RWPE1 (cell line): ENCODE measurements at regions not wholly inside any gene's neighbourhood (a gene's known extent, or its start where the extent isn't known, plus 50 kb on each side); places are given as distances from the start of the nearest gene placed in this dataset.

ENCODE experiments used
- CTCF ChIA-PET: fragments of 350-600 bp; sonication (Branson Sonifier 250); formaldehyde crosslinking; extraction: SDS; loops from one replicate; lab custom pipeline; 2021; lab: Yijun Ruan, JAX
- POLR2A ChIA-PET: fragments of 400-600 bp; formaldehyde crosslinking; extraction: SDS; loops from one replicate; lab custom pipeline; 2020; ENCODE audit warnings: antibody characterized with exemption; ENCODE audit not compliant: low non-redundant PET; lab: Yijun Ruan, JAX
- DNase-seq: peaks from one replicate; pipeline ENCODE4 v3.0.0; 2012; ENCODE audit warnings: low spot score
- H3K27ac ChIP-seq: fragments of 450-650 bp; 2 replicates; pipeline ENCODE4 v1.5.1; 2017
- CTCF ChIP-seq: fragments of 450-650 bp; conservative IDR thresholded peaks from 2 replicates; pipeline ENCODE4 v1.5.1; 2017; ENCODE audit warnings: low read depth, mild to moderate bottlenecking

DNA sequence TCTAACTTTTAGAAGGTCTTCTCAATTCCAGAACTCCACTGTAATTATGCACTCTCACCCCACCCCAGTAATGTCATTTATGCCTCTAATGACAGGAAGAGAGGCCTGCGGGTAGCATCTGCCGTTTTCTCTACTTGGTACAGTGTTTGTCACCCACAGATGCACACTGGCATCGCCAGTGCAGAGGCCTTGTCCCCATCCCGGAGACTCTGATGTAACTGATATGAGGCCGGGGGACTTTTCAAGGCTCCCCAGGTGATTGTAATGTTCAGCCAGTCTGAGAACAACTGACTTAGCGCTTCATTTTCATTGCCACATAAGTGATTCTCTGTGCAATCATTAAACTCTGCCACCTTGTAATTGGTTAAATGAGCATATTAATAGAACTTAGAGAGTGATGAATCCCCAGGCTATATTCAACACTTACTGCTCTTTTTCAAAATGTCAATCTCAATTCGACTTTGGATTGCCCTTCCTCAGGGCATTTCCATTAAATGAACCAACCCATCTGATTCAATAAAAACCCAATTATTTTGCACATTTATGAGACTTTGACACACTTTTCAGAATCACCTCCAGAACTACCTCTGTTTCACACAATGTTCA lies 113.2 kb downstream of the HERPUD2 start:
- POLR2A ChIA-PET, result no interaction called here
- CTCF ChIA-PET, result interaction anchor here (0.5 kb wide), 1 partner anchor 9 kb away, joined by 3 read pairs; no protein-coding TSS in a partner anchor
- DNase-seq, result no peak

DNA sequence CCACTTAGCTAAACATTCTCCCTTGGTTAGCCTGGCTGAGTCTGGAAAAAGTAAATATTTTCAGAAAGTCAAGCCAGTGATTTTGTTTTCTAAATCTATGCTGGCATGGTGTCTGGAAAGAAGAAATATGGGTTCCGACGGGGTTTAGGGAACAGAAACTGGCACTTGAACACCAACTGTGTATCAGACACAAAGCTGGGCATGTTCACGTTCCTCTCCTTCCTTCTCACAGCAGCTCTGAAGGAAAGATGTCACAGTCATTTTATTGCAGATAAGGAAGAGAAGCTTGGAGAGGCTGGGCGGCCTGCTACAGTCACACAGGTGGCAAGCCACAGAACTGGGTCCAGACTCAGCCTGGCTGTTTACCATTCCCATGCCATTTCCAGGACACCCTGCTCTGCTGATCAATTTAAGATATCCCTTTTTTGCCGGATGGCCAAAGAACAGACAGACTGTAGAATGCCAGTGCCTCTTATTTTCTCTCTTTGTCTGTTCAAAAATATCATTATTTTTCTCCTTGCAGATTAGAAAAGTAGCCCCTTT lies 118.8 kb downstream of the HERPUD2 start:
- no peak for DNase-seq
- CTCF ChIA-PET, result interaction anchor here (0.7 kb wide), 1 partner anchor 65 kb away, joined by 8 read pairs; no protein-coding TSS in a partner anchor
- POLR2A ChIA-PET, result no interaction called here
- no peak overlapping the region for H3K27ac ChIP-seq
- no peak for TF ChIP-seq CTCF

More for the DNA sequence above, 113.2 kb downstream of the HERPUD2 start:
- no peak overlapping the region for H3K27ac ChIP-seq
- TF ChIP-seq CTCF, result no peak

DNA sequence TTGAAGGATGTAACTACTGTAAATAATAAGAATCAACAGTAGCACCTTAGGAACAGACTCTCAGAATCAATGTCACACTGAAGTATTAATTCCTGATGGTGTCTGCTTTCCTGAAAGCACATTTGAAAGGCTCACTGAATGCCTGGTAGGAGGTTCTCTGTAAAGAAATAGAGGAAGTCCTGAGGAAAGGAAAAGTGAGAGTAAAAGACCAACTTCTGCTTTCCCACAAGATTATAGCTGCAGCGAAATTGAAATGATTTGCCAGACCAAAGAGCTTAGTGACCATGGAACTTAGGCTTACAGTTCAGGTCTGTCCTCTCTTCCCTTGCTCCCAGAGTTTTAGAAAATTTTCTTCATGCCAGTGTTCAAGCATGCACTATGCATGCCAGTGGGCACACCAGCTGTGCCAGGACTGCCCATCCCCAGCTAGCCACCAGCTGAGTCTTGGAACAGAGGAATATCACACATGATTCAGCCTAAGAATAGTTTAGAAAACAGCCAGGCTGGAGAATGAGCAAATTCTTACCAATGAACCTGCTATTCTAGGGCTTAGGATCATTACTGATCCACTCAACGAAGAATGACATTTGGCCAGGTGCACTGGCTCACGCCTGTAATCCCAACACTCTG lies 123.2 kb downstream of the HERPUD2 start:
- no peak overlapping the region for H3K27ac ChIP-seq
- TF ChIP-seq CTCF, result no peak
- no peak for DNase-seq
- POLR2A ChIA-PET, result no interaction called here
- CTCF ChIA-PET, result interaction anchor here (0.6 kb wide), 1 partner anchor 404 kb away, joined by 3 read pairs; no protein-coding TSS in a partner anchor

- TF ChIP-seq CTCF, result no peak
- DNase-seq, result no peak
- H3K27ac ChIP-seq, result no peak overlapping the region
- ChIA-PET POLR2A (no interaction called here), CTCF (no interaction called here)
Observed at GRCh38 chr7:35570937-35571336, 124.0 kb downstream of the HERPUD2 start.

GRCh38 chr7:35565927-35566326 lies 129.0 kb downstream of the HERPUD2 start:
- ChIA-PET POLR2A (no interaction called here), CTCF (no interaction called here)
- no peak overlapping the region for H3K27ac ChIP-seq
- no peak for DNase-seq
- no peak for TF ChIP-seq CTCF

- CTCF ChIA-PET, result interaction anchor here (0.7 kb wide), 1 partner anchor 25 kb away, joined by 3 read pairs; no protein-coding TSS in a partner anchor
- no peak for DNase-seq
- no peak for TF ChIP-seq CTCF
- POLR2A ChIA-PET, result no interaction called here
- H3K27ac ChIP-seq, result no peak overlapping the region
Observed at GRCh38 chr7:35558841-35559240, 136.1 kb downstream of the HERPUD2 start.
